B cell (primary cell): ENCODE measurements at regions not wholly inside any gene's neighbourhood (a gene's known extent, or its start where the extent isn't known, plus 50 kb on each side); places are given as distances from the start of the nearest gene placed in this dataset.
A peak's percentile ranks its signal among the peaks of the same experiment; 100 is the strongest.
"Not testable (repeated sequence)": the region's sequence is repeated elsewhere in the genome, so short reads cannot be mapped to it uniquely, and the experiment has no call there.

Experiments
- ATAC-seq: fragments of 200-7000 bp; cut with Tn5 transposase; one replicate; pipeline ENCODE4 v1.10.0; 2021; ENCODE audit warnings: low read depth, mild to moderate bottlenecking, moderate number of reproducible peaks, moderate library complexity
- CTCF ChIA-PET: fragments of 350-600 bp; sonication (Branson Sonifier 250); formaldehyde crosslinking; loops from one replicate; lab custom pipeline; 2021; ENCODE audit warnings: antibody characterized with exemption, inconsistent platforms; lab: Charles Lee
- POLR2A ChIA-PET: fragments of 350-600 bp; sonication (Branson Sonifier 250); formaldehyde crosslinking; loops from one replicate; lab custom pipeline; 2021; ENCODE audit warnings: antibody characterized with exemption; lab: Charles Lee
- DNase-seq: peaks from one replicate; pipeline ENCODE4 v3.0.0; 2013
- H2AFZ ChIP-seq: 2 replicates; pipeline ENCODE4 v1.6.1; 2012; ENCODE audit warnings: mild to moderate bottlenecking, low read depth, low read length; ENCODE audit not compliant: insufficient read depth, poor library complexity, severe bottlenecking
- H3K27ac ChIP-seq, 2 donors: 1 replicate in 1 of 2; 2 replicates in 1 of 2; pipeline ENCODE4 v1.5.1; 2012 to 2013; ENCODE audit warnings: low read length in 2 of 2, mild to moderate bottlenecking in 2 of 2, moderate library complexity in 1 of 2
- H3K27me3 ChIP-seq, 4 experiments: fragments of 200-600 bp in 1 of 4; sonication (generic) in 1 of 4; replicated peaks in 1 of 4; 1 replicate in 2 of 4; 2 replicates in 2 of 4; pipeline versions ENCODE4 v1.6.1 to v1.7.0; 2013 to 2016; ENCODE audit warnings: low read length in 3 of 4, mild to moderate bottlenecking in 2 of 4, mixed read lengths in 1 of 4, moderate library complexity in 1 of 4; ENCODE audit not compliant: insufficient read depth in 4 of 4, control insufficient read depth in 3 of 4; ENCODE audit errors: control extremely low read depth in 1 of 4
- H3K36me3 ChIP-seq, 2 experiments: replicated peaks in 1 of 2; 1 replicate in 1 of 2; 2 replicates in 1 of 2; pipeline versions ENCODE4 v1.6.1 to v1.7.1; 2013; ENCODE audit warnings: low read length in 1 of 2; ENCODE audit not compliant: insufficient read depth in 2 of 2, control insufficient read depth in 1 of 2; ENCODE audit errors: control extremely low read depth in 1 of 2, extremely low read depth in 1 of 2
- H3K4me1 ChIP-seq, 2 donors: fragments of 200-600 bp in 1 of 2; sonication (generic) in 1 of 2; 1 replicate in 1 of 2; 2 replicates in 1 of 2; pipeline versions ENCODE4 v1.5.1 to v1.6.1; 2013 to 2017; ENCODE audit warnings: low read length in 2 of 2; ENCODE audit not compliant: control insufficient read depth in 2 of 2, insufficient read depth in 2 of 2
- H3K4me2 ChIP-seq: replicated peaks from 2 replicates; pipeline ENCODE3; 2012; ENCODE audit warnings: mild to moderate bottlenecking, low read depth, low read length; ENCODE audit not compliant: poor library complexity, severe bottlenecking
- H3K4me3 ChIP-seq, 5 experiments: fragments of 200-600 bp in 1 of 5; sonication (generic) in 1 of 5; 1 replicate in 3 of 5; 2 replicates in 2 of 5; pipeline versions ENCODE4 v1.5.1 to v1.7.0; 2011 to 2016; ENCODE audit warnings: low read length in 4 of 5, mild to moderate bottlenecking in 4 of 5, low read depth in 2 of 5, control low read depth in 1 of 5, moderate library complexity in 1 of 5; ENCODE audit not compliant: insufficient read depth in 1 of 5; ENCODE audit errors: control extremely low read depth in 1 of 5, extremely low read depth in 1 of 5
- H3K79me2 ChIP-seq: fragments of 200-600 bp; sonication (generic); one replicate; pipeline ENCODE4 v1.6.0; 2016; ENCODE audit warnings: low read length; ENCODE audit not compliant: control insufficient read depth, insufficient read depth
- H3K9ac ChIP-seq: fragments of 200-600 bp; sonication (generic); 2 replicates; pipeline ENCODE4 v1.6.1; 2017; ENCODE audit warnings: mild to moderate bottlenecking, low read length, moderate library complexity
- H3K9me3 ChIP-seq, 3 donors: one replicate each; pipeline versions ENCODE4 v1.6.1 to v1.7.1; 2013; ENCODE audit warnings: low read length in 2 of 3; ENCODE audit not compliant: control insufficient read depth in 2 of 3, insufficient read depth in 1 of 3; ENCODE audit errors: control extremely low read depth in 1 of 3
- H4K20me1 ChIP-seq: 2 replicates; pipeline ENCODE4 v1.6.0; 2012; ENCODE audit warnings: mild to moderate bottlenecking, low read length; ENCODE audit not compliant: insufficient read depth, control insufficient read depth, poor library complexity, severe bottlenecking
- H3K27ac Mint-ChIP-seq: one replicate; pipeline ENCODE4 v1.8.0; 2021; ENCODE audit warnings: mixed read lengths
- H3K27me3 Mint-ChIP-seq: one replicate; pipeline ENCODE4 v1.8.0; 2021; ENCODE audit warnings: mixed read lengths
- H3K4me1 Mint-ChIP-seq: one replicate; pipeline ENCODE4 v1.8.0; 2021; ENCODE audit warnings: mixed read lengths
- H3K4me3 Mint-ChIP-seq: one replicate; pipeline ENCODE4 v1.8.0; 2021; ENCODE audit warnings: mixed read lengths
- H3K9me3 Mint-ChIP-seq: one replicate; pipeline ENCODE4 v1.8.0; 2022; ENCODE audit warnings: mixed read lengths; ENCODE audit not compliant: insufficient read depth
- whole genome bisulfite sequencing: methylation state at CpG from one replicate; pipeline ENCODE4 v1.1.5; 2013; ENCODE audit warnings: missing lambda C conversion rate; ENCODE audit not compliant: insufficient coverage; 5-methylcytosine and 5-hydroxymethylcytosine counted together
- intact Hi-C: fragments of 100-400 bp; cut with micrococcal nuclease; formaldehyde crosslinking; loops from one replicate; pipeline ENCODE4 v1.10.0; 2022

DNA sequence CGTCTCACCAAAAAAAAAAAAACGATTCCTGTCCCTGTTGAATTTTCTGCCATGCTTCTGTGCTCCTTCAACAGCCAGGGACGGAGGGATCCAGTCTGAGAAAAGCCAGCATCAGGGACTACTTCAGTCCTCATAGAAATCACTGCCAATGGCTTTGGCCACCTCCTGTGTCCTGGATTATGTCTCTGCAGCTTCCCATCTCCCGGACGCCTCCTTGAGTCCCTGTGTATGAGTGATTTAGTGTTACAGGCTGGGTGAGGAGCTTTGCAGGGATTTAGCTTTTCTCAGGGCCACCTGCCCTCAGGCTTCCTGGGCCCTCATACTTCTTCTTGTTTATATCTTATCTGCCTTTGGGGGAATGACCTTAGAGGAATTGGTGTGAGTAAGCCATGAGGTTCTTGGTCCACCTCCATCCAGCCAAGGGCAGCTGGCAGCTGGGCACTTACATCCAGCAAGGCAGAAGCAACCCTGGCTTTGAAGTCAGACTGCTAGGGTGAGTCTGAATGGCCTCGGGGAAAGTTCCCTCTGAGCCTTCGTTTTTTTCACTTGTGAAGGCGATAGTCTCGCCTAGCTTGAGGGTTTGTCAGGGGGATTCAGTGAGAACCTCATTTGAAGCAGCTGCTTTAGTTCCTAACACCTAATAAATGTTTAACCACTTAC lies 65.6 kb downstream of the NPIPB11 start:
- peak overlapping the region; percentile 30 to 93 for H3K27ac ChIP-seq
- Mint-ChIP-seq H3K27ac (peak overlapping the region; percentile 88), H3K4me1 (peaks cover 65% of the 10 kb centered on the region), H3K4me3 (peak overlapping the region; percentile 51)
- ATAC-seq, H3K4me2 ChIP-seq, H2AFZ ChIP-seq, H4K20me1 ChIP-seq, CTCF ChIA-PET, H3K27me3 Mint-ChIP-seq, H3K27me3 ChIP-seq, H3K4me3 ChIP-seq, H3K79me2 ChIP-seq, H3K9me3 ChIP-seq, H3K9me3 Mint-ChIP-seq, intact Hi-C loops, H3K9ac ChIP-seq, H3K36me3 ChIP-seq, POLR2A ChIA-PET: not testable (repeated sequence)
- peak; percentile 6 for DNase-seq
- H3K4me1 ChIP-seq: peaks cover 47 to 80% of the 10 kb centered on the region in 2 donors
- WGBS: no CpG with 5 or more reads among the region's 9 CpGs

DNA sequence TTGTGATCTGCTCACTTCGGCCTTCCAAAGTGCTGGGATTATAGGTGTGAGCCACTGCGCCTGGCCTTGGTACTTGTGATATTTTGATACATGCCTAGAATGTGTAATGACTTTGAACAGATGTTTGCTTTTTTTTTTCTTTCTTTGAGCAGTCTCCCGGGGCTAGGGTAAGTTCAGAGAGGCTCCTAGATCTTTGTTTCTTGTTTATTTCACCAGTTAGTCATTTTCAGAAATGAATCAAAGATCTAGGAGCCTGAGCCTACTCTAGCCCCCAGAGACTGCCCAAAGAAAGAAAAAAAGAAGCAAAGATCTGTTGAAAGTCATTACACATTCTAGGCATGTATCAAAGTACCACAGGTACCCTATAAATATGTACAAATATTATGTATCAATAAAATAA lies 66.3 kb downstream of the NPIPB11 start:
- H2AFZ ChIP-seq, H3K4me3 ChIP-seq, H3K27me3 ChIP-seq, H3K4me2 ChIP-seq, CTCF ChIA-PET, intact Hi-C loops, H4K20me1 ChIP-seq, POLR2A ChIA-PET, H3K9ac ChIP-seq, H3K27me3 Mint-ChIP-seq, H3K9me3 ChIP-seq, H3K9me3 Mint-ChIP-seq, H3K36me3 ChIP-seq, H3K79me2 ChIP-seq: not testable (repeated sequence)
- ATAC-seq (peak; percentile 0), DNase-seq (peak; percentile 16)
- Mint-ChIP-seq H3K27ac (peak overlapping the region; percentile 98), H3K4me3 (peak overlapping the region; percentile 54), H3K4me1 (peaks cover 68% of the 10 kb centered on the region)
- H3K4me1 ChIP-seq: peaks cover 51 to 81% of the 10 kb centered on the region in 2 donors
- WGBS: no CpG with 5 or more reads among the region's 3 CpGs
- peak overlapping the region; percentile 88 to 93 for H3K27ac ChIP-seq

DNA sequence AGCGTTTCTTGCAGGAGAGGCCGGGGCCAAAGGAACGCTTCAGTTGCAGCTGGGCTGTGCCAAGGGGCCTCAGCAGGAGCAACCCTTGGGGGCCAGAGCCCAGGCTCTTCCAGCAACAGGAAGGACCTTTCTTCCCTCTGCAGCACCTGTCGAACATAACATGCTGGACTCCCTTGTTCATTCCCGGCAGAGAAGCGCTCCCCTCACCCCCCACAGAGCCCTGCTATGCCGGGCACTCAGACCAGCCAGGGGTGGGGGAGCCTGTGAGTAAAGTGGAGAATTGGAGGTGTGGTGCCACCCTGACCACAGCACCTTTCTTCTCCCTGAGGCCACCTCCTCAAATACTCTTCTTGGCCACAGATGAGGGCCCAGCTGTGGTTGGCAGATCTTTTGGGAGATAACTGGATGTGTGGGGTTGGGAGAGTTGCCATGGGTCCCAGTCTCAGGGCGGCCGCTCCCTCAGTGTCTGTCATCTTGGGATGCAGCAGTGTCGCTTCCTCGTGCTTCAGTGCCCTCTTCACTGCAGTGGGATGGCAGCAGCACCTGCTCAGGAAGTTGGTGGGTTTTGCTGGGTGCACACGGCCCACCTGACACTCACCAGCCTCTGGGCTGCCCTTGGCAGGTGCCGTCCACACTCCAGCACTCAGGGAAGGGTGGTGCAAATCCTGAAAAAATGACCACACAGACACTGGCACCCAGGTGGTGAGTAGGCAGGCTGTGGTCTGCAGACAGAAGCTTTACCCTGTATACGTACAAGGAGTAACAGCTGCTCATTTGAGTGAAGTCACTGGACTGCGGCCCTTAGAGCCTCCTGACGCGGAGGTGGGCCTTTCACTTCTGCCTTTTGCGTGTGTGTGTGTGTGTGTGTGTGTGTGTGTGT lies 67.5 kb downstream of the NPIPB11 start:
- H3K9me3 Mint-ChIP-seq, CTCF ChIA-PET, H3K36me3 ChIP-seq, H3K9me3 ChIP-seq, H3K27me3 ChIP-seq, H3K27me3 Mint-ChIP-seq, H3K9ac ChIP-seq, H3K4me3 ChIP-seq, H4K20me1 ChIP-seq, H2AFZ ChIP-seq, H3K79me2 ChIP-seq, intact Hi-C loops: not testable (repeated sequence)
- H3K4me2 ChIP-seq: peak overlapping the region; percentile 28
- Mint-ChIP-seq H3K4me1 (peaks cover 71% of the 10 kb centered on the region), H3K4me3 (peak overlapping the region; percentile 84), H3K27ac (peak overlapping the region; percentile 98)
- WGBS: 14% methylated on average over 9 of the region's 18 CpGs
- H3K4me1 ChIP-seq: peaks cover 53 to 82% of the 10 kb centered on the region in 2 donors
- peak overlapping the region; percentile 88 to 93 for H3K27ac ChIP-seq
- ATAC-seq (peak; percentile 66), DNase-seq (peak; percentile 96)
- POLR2A ChIA-PET: interaction anchor here (0.6 kb wide), 1 partner anchor 17 kb away, joined by 3 read pairs; no protein-coding TSS in a partner anchor
